Smooth muscle cell (in vitro differentiated cells): ENCODE measurements at regions not wholly inside any gene's neighbourhood (a gene's known extent, or its start where the extent isn't known, plus 50 kb on each side); places are given as distances from the start of the nearest gene placed in this dataset.

Source experiments
- DNase-seq: peaks from one replicate; lab custom pipeline; 2025; ENCODE audit not compliant: unreplicated experiment; lab: John Stamatoyannopoulos, UW
- H2AFZ ChIP-seq: fragments of 200-600 bp; sonication (generic); 2 replicates; pipeline ENCODE4 v1.6.0; 2016; ENCODE audit warnings: antibody characterized with exemption, low read depth, mild to moderate bottlenecking
- H3F3A ChIP-seq: fragments of 200-600 bp; sonication (generic); 2 replicates; pipeline ENCODE4 v1.6.0; 2017; ENCODE audit warnings: antibody characterized with exemption, low read depth
- H3K27ac ChIP-seq: fragments of 200-600 bp; sonication (generic); 2 replicates; pipeline ENCODE4 v1.5.1; 2016; ENCODE audit warnings: low read depth, mild to moderate bottlenecking
- H3K27me3 ChIP-seq: fragments of 200-600 bp; sonication (generic); 2 replicates; pipeline ENCODE4 v1.6.1; 2016; ENCODE audit warnings: low read depth, mild to moderate bottlenecking
- H3K36me3 ChIP-seq: fragments of 200-600 bp; sonication (generic); 2 replicates; pipeline ENCODE4 v1.5.1; 2016; ENCODE audit warnings: low read depth
- H3K4me1 ChIP-seq: fragments of 200-600 bp; sonication (generic); 2 replicates; pipeline ENCODE4 v1.5.1; 2016; ENCODE audit warnings: low read depth
- H3K4me2 ChIP-seq: fragments of 200-600 bp; sonication (generic); 2 replicates; pipeline ENCODE4 v1.6.0; 2016; ENCODE audit warnings: mild to moderate bottlenecking
- H3K4me3 ChIP-seq: fragments of 200-600 bp; sonication (generic); 2 replicates; pipeline ENCODE4 v1.5.1; 2016; ENCODE audit warnings: mild to moderate bottlenecking
- H3K79me2 ChIP-seq: fragments of 200-600 bp; sonication (generic); 2 replicates; pipeline ENCODE4 v1.6.0; 2016; ENCODE audit warnings: low read depth, mild to moderate bottlenecking
- H3K9ac ChIP-seq: fragments of 200-600 bp; sonication (generic); 2 replicates; pipeline ENCODE4 v1.6.0; 2016; ENCODE audit warnings: low read depth
- H3K9me3 ChIP-seq: fragments of 200-600 bp; sonication (generic); replicated peaks from 2 replicates; pipeline ENCODE4 v1.5.1; 2016; ENCODE audit warnings: low read depth
- H4K20me1 ChIP-seq: fragments of 200-600 bp; sonication (generic); 2 replicates; pipeline ENCODE4 v1.6.0; 2016; ENCODE audit warnings: low read depth
- CTCF ChIP-seq: fragments of 200-600 bp; sonication (generic); IDR thresholded peaks from 2 replicates; pipeline ENCODE4 v1.5.1; 2017; ENCODE audit warnings: borderline replicate concordance, mild to moderate bottlenecking, antibody characterized with exemption; ENCODE audit not compliant: insufficient read depth, poor library complexity, severe bottlenecking
- WGBS: methylation state at CpG from one replicate; pipeline ENCODE4 v1.1.7; 2016; ENCODE audit warnings: low lambda C conversion rate; 5-methylcytosine and 5-hydroxymethylcytosine counted together

GRCh38 chr11:37727371-37727770 lies 1129.3 kb upstream of the RAG2 start:
- no peak for TF ChIP-seq CTCF
- DNase-seq: no peak

GRCh38 chr11:37724315-37724714 lies 1126.3 kb upstream of the RAG2 start:
- Histone ChIP-seq H3K4me1 (no peaks in the 10 kb centered on the region), H4K20me1 (no peaks in the 10 kb centered on the region), H3K9me3 (no peaks in the 10 kb centered on the region), H3F3A (no peaks in the 10 kb centered on the region), H3K4me3 (no peak overlapping the region), H3K27ac (no peak overlapping the region), H3K4me2 (no peak overlapping the region), H2AFZ (no peak overlapping the region), H3K79me2 (no peaks in the 10 kb centered on the region), H3K9ac (no peak overlapping the region), H3K27me3 (no peaks in the 10 kb centered on the region), H3K36me3 (no peaks in the 10 kb centered on the region)
- TF ChIP-seq CTCF: no peak
- no peak for DNase-seq
- WGBS: 60% methylated on average over 4 of the region's 4 CpGs

More at GRCh38 chr11:37727371-37727770, 1129.3 kb upstream of the RAG2 start:
- H3K9me3 ChIP-seq: no peaks in the 10 kb centered on the region
- H3K4me2 ChIP-seq: no peak overlapping the region
- H4K20me1 ChIP-seq: no peaks in the 10 kb centered on the region
- WGBS: 95% methylated on average over 2 of the region's 2 CpGs
- no peak overlapping the region for H2AFZ ChIP-seq
- H3K36me3 ChIP-seq: no peaks in the 10 kb centered on the region
- no peaks in the 10 kb centered on the region for H3K4me1 ChIP-seq
- no peaks in the 10 kb centered on the region for H3K27me3 ChIP-seq
- H3K4me3 ChIP-seq: no peak overlapping the region
- H3K27ac ChIP-seq: no peak overlapping the region
- H3K9ac ChIP-seq: no peak overlapping the region
- H3F3A ChIP-seq: no peaks in the 10 kb centered on the region
- no peaks in the 10 kb centered on the region for H3K79me2 ChIP-seq

- H3K27me3 ChIP-seq: no peaks in the 10 kb centered on the region
- H3K9me3 ChIP-seq: no peaks in the 10 kb centered on the region
- H3K4me2 ChIP-seq: no peak overlapping the region
- H3K27ac ChIP-seq: no peak overlapping the region
- WGBS: 83% methylated on average over 2 of the region's 2 CpGs
- H3F3A ChIP-seq: no peaks in the 10 kb centered on the region
- no peaks in the 10 kb centered on the region for H3K4me1 ChIP-seq
- no peak for TF ChIP-seq CTCF
- H3K79me2 ChIP-seq: no peaks in the 10 kb centered on the region
- no peak overlapping the region for H3K4me3 ChIP-seq
- H4K20me1 ChIP-seq: no peaks in the 10 kb centered on the region
- DNase-seq: no peak
- no peak overlapping the region for H2AFZ ChIP-seq
- H3K36me3 ChIP-seq: no peaks in the 10 kb centered on the region
- H3K9ac ChIP-seq: no peak overlapping the region
These were observed 1123.4 kb upstream of the RAG2 start for GRCh38 chr11:37721485-37721884.

- 100% methylated on average over 1 of the region's 1 CpG for WGBS
These were observed 1120.5 kb upstream of the RAG2 start for GRCh38 chr11:37718431-37718999.

More at GRCh38 chr11:37718431-37718999, 1120.5 kb upstream of the RAG2 start:
- H2AFZ ChIP-seq: no peak overlapping the region
- H3K9ac ChIP-seq: no peak overlapping the region
- no peaks in the 10 kb centered on the region for H3K4me1 ChIP-seq
- no peaks in the 10 kb centered on the region for H3F3A ChIP-seq
- H3K4me2 ChIP-seq: no peak overlapping the region
- H3K4me3 ChIP-seq: no peak overlapping the region
- H4K20me1 ChIP-seq: no peaks in the 10 kb centered on the region
- no peaks in the 10 kb centered on the region for H3K9me3 ChIP-seq
- H3K27me3 ChIP-seq: no peaks in the 10 kb centered on the region
- no peak for TF ChIP-seq CTCF
- H3K36me3 ChIP-seq: no peaks in the 10 kb centered on the region
- H3K79me2 ChIP-seq: no peaks in the 10 kb centered on the region
- DNase-seq: no peak
- H3K27ac ChIP-seq: no peak overlapping the region
